ENCODE measurements at regions not wholly inside any gene's neighbourhood (a gene's known extent, or its start where the extent isn't known, plus 50 kb on each side); places are given as distances from the start of the nearest gene placed in this dataset.

DNA sequence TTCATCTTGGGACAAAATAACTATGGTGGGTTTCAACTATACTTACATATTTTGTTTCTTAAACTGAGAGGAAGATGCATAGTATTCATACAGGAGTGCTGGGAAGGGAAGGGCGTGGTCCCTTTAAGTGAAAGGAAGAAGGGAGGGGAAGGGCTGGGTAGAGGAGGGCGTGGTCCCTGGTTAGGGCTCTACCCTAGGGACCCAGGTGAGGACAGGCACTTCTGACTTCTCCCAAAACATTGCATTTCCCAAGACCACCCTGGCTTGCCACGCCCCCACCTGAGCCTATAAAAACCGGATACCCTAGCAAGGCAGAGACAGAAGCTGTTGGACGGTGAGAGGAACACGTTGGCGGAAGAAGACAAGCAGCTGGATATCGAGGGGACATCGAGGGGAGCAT lies 157.6 kb upstream of the PLXNA4 start:
- no peak for DNase-seq (ENCODE audit: low read depth)

DNA sequence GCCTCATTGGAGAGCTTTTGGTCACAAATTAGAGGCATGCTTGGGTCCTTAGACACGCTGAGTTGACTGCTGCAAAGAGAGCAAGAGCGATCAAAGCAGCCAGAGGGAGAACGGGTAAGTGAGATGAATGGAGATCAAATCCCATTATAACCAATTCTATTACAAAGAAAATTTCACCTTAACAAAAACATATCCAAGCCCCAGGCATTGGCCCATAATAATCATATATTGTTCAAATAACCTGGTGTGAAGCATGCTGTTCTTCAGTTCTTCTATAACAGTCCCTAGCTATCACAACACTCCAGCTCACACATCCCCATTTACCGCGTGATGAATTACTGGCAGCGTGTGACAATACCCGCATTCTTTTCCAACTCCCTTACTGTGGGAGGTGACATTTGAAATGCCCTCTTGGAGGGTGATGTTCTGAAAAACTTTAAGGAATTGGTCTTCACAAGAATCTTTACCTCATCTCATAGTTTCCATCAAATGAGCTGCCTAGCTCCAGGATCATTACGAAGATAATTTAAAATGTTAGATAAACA lies 156.1 kb upstream of the PLXNA4 start:
- DNase-seq (ENCODE audit: low read depth) = no peak

DNA sequence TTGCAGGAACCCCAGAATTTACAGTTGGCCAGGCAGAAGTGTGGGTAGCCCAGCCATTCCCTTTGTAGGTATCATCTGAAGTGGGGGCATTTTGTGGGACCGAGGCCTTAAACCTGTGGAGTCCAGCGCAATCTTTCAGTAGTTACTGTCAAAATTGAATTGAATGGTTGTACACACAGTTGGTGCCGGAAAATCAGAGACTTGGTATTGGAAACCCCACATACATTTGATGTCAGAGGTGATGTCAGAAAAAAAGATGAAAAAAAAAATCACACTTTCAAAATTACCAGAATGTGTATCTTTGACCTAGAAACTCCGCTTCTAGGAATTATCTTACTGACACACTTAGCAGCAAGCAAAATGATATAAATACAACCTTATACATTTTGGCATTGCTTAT lies 153.8 kb upstream of the PLXNA4 start:
- no peak for DNase-seq (ENCODE audit: low read depth)

DNA sequence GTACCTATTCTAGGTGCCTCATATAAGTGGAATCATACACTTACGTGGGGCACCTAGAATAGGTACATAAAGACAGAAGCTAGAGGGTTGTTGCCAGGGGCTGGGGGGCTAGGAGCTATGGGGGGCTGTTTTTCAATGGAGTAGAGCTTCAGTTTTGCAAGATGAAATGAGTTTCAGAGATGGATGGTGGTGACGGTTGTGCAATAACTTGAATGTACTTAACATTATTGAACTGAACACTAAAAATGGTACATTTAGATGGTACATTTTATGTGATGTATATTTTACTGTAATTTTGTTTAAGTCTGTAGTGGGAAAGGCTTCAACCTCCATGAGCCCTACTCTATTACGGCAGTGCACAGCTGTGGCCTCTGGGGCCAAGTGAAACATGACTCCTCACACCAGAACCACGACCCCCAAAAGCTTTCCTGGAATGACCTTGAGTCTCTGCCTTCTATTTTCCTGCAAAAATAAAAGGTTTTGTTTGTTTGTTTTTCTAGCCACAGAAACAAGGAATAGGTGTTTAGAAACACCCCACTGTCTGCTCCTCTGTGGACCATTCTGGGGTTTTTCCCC lies 147.3 kb upstream of the PLXNA4 start:
- no peak for DNase-seq (ENCODE audit: low read depth)

DNA sequence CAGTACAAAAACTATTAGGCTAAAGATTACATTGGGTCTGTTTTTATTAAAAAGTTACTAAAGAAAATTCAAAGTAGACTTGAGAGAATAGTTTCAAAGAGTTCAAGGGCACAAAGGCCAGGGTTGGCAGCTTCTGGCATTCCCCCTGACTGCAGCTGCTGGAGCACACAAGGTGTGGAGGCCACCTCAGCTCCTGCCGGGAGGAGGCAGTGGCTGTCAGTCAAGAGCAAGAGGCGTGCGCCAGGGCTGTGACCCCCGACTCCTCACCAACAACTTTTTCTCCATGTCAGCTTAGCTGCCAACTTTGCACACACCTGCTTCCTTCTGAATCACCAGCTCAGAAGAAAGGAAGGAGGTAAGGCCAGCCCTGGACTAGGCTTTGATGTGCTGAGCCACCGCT lies 144.6 kb upstream of the PLXNA4 start:
- DNase-seq (ENCODE audit: low read depth) = no peak

DNA sequence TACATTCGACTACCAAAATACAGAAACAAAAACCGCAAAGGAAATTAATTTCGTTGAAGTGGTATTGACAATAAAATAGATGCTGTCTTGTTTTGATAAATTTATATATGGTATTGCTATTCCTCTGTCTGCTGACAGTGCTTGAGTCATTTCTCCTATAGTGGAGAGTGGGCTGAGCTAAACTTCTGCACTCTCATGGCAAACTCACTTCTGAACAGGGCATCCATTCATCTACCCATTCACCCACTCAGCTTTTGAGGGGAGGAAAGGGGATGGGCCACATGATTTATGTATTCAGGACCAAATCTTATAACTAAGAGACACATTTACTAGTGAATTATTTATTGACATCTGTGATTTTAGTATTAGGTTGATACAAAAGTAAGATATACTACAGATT lies 137.6 kb upstream of the PLXNA4 start:
- DNase-seq (ENCODE audit: low read depth) = no peak

DNA sequence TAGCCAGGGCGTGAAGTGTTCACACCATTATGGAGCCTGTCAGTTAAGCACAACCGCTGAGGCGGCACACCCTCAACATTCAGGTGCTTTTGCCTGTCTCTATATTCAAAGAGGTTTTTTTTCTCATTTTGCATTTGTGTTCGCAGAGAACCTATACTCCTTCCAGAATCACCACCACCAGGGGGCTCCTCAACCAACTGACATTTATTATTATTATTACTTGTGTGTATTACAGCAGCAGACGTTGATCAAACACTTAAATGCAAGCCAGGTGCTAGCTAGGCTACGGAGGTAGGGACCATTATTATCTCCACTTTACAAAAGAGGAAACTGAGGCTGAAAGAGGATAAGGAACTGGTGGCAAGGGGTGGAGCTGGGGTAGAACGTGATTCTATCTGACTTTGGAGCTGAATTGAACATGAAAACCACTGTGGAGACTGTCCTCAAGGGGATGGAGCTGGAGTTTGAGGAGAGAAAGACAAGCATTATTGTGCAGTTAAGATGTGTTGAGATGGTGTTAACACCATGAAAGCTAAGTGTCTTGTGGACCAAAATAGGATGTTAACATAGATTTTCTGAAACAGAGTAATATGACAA lies 133.8 kb upstream of the PLXNA4 start:
- no peak for DNase-seq (ENCODE audit: low read depth)

DNA sequence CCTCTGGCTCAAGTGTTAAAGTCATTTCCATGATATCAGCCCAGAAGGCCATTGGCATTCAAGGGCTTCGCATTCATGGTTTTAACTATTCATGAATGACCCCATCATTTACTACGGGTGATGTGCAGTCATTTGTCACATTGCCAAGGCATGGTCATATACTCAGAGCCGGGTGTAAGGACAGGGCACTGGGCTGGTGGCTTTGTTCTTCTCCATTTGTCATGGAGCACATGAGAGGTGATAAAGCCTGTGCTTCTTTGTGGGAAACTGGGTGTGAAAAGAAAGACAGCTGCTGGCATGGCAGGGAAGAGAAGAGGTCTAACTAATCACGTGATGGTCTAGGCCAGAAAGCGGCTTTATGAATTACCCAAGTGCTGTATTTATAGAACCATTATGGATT lies 132.2 kb upstream of the PLXNA4 start:
- DNase-seq (ENCODE audit: low read depth) = no peak

DNA sequence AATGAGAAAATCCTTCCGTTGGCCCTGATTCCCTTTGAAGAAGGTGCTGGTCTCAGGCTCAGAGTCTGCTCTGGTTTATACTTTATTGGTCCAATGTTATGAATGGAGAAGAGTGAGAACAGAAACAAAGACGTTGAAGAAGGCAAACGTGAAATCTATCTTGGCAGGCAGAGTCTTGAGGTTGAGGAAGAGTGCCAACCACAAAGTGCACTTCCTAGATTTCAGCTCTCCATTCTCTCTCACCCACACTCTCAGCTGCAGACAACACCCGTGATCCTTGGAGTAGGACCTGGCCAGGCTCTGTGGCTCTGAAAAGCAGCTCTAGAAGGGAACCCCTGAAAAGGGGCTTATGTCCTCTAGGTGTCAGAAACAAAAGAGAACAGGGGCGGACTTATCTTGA lies 128.9 kb upstream of the PLXNA4 start:
- no peak for DNase-seq (ENCODE audit: low read depth)

DNA sequence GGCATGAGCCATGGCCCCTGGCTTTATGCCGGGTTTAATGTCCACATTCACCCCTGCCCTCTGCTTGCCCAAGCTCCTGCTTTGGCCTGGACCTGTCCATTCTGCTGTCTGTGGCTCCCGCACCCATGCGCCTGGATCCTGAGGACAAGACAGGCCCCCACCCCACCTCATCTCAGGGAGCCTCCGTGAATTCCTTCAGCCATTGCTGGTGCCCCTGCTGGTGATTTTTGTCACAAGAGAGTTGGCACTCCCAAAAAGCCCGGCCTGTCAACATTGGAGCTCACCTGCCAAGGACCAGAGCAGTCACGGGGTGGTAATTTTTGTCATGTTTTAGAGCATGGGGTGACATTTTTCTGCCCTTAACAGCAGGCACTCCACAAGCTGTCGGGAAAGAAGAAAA lies 127.5 kb upstream of the PLXNA4 start:
- no peak for DNase-seq (ENCODE audit: low read depth)

DNA sequence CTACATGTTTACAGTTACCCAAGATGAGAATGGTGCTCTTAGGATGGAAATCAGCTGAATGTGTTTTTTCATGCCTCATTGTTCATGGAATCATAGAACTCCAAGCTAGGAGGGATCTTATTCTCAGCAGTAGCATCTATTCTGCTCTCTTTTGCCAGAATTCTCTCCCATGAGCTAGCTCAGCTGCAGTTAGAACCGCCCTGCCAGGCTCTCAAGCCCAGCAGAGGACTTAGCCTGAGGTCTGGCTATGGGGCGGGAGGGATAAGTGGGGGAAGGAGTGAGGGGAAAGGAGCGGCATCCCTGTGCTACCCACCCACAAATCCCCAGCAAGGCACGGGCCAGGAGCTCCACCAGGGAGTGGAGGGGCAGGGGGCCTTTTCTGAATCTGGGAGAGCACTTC lies 120.7 kb upstream of the PLXNA4 start:
- DNase-seq (ENCODE audit: low read depth) = no peak

DNA sequence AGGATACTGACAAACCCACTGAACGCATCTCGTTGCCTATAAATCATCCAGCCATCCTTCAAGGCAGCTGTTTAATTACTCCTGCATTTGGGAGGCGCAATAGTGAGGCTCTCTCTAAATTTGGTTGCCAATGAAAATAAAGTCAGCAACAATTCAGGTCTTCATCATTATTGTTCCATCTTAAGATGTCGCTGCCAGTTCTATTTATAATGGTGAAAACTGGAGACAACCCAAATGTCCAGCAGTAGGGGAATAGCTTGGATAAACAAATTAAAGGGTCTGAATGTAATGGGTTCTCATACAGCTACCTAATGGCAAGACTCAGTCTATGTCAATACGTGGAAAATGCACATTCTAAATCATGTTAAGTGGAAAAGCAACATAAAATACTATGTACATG lies 120.1 kb upstream of the PLXNA4 start:
- DNase-seq (ENCODE audit: low read depth) = no peak

DNA sequence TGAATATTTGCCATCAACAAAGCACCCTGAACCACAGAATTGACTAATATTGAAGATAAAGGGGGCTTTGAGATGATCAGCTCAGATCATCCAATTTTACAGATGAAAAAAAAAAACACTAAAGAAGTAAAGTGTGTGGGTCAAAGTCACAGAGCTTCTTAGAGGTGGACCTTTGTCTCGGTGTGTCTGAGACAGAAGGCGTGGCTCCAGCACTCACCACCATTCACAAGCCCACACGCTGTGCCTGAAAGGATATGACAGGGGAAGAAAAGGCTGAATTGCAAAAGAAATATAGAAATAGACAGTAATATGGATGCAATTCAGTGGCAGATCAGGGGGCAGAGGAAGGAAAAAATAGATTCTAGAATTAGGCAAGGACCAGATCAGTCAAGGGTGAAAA lies 114.9 kb upstream of the PLXNA4 start:
- no peak for DNase-seq (ENCODE audit: low read depth)

DNA sequence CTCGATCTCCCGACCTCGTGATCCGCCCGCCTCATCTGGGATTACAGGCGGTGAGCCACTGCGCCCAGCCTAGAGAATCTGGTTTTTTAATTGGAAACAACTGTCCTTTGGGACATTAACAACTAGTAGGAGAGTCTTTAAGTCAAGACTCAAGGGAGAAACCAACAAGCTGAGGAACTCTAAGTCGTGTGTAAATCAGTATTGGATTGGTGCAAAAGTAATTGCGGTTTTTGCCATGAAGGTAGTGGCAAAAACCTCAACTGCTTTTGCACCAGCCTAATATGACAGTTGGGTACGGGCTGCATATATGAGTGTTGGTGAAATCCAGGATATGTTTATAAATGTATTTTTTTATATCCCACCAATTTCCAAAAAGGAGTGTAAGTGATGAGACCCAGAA lies 113.9 kb upstream of the PLXNA4 start:
- DNase-seq (ENCODE audit: low read depth) = no peak

DNA sequence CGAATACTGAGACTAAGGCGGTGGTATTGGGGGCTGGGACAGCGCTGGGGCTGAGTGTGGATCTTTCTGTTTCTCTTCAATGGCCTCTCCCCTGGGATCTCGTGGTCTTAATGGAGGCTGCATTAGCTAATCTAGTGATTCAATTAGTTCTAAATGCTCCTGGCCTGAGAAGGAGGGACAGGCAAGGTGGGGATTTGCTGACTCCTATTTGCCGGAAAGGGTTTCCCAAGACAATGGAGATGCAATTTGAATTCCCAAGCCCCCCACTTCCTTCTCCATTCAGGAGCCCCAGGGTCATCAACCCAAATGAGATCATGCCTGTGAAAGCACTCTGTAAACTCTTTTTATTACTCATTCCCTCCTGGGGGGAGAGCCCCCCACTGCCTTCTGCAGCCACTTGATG lies 111.7 kb upstream of the PLXNA4 start:
- DNase-seq (ENCODE audit: low read depth) = no peak

DNA sequence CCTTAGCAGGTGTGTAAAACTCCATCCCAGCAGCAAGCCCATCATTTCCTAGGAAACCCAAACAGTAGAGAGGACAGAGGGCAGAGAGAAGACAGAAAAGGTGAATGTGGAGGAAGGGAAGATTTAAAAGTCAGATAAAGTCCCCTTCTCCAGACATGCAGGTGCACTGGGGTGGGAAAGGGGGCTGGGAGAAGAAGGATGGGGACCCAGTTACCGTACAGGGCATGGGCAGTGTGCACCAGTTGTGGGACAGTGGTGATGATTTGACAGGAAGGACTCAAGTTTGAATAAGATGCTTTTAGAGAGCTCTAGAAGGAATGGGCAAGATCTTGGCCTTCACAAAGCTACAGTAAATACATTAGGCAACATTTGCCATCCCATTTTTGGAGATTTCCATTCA lies 110.7 kb upstream of the PLXNA4 start:
- DNase-seq (ENCODE audit: low read depth) = no peak

DNA sequence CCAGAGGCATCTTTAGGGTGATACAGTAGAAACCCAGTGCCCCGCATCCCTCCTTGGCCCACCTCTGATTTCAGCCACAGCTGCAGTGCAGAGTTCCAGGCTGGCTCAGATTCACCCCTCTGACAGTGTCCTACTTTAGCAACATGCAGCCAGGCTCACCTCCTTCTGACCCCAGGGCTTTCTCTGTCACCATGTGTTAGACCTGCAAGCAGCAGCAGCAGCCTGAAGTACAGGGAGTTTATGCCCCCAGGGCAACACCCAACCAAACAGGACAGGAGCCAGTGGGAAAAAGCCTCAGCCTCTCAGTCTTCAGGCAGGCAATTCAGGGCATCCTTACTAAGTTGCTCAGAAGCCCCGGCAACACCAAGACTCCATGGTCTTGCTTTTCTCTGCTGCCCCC lies 109.0 kb upstream of the PLXNA4 start:
- no peak for DNase-seq (ENCODE audit: low read depth)

DNA sequence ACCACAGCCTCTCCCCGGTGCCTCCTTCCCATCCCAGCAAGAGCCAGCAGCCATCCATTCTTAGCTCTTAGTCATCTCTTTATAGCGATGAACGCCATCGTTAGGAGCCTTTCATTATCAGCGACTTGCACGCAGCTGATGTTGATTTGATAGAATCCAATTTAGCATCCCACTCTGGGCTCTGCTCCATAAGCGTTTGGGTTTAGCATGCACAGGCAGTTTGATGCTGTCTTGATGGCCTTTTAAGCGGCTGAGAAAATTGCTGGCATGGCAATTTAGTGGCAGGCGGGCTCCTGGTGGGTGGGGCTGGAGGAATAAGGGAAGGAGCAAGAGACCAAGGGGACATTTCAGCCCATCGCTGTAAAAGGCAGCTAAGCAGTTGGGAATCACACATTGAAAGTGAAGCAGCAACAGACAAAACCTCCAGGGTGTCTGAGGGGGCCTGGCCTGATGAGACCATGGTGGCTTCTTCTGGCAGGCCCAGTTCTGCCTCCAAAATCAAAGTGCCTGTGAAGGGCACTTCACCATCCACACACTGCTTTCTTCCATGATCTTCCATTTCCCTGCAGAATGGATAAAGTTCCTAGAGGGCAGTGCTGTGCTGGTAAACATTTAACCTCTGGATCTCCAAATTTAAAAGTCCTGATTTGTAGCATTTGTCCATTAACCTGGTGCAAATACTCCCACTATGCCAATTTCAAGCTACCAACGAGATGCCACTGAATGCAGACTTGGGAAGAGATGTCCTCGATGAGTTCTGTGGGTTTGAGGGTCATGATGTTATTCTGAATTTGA lies 107.8 kb upstream of the PLXNA4 start:
- no peak for DNase-seq (ENCODE audit: low read depth)

DNA sequence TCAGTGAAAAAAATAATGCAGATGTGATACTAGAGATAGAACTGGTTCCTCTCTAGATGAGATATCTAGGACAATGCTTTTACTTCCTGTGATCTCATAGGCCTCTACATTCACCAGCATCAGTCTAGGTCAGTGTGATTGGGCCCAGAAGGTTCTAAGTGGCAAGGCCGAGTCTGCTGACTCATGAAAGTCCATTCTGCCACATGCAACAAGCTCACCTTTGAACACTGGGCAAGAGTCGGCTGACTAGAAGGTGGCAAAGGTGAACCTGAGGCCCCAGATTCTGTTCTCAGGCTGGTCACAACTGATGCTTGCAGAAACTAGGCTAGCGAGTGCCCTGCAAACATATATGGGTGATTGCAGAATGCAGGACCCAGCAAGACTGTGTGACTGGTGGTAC lies 105.7 kb upstream of the PLXNA4 start:
- DNase-seq (ENCODE audit: low read depth) = no peak

DNA sequence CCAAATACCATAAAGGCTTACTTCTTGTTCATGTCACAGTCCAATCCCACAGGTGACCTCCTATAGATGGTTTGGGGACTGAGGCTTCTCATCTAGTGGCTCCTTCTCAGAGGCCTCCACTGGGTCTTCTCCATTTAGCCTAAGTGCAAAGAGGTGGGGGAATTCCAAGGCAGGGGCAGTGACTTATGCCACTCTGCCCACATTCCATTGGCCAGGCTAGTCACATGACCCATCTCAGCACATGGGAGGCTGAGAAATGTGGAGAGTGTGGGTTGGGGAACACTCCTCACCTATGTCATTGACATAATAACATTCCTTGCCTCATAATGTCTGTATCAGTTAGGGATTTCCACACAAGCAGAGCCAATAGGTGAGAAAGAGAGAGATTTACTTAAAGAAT lies 104.3 kb upstream of the PLXNA4 start:
- DNase-seq (ENCODE audit: low read depth) = no peak

DNA sequence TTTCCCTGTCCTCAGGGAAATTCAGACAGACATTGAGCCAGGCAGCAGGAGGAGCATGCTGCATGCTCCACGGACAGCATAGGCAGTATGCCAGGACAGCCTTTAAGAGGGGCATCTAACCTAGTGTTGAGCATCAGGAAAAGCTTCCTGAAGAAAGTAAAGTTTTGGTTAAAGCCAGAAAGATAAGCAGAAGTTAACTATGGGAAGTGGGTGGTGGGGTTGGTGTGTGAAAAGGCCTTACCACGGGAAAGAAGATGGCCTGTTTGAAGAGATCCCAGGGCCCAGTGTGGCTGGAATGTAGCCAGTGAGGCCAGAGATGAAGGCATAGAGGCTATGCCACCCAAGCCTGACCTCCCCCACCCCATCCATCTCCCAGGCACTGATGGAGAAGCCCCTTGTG lies 102.4 kb upstream of the PLXNA4 start:
- no peak for DNase-seq (ENCODE audit: low read depth)

DNA sequence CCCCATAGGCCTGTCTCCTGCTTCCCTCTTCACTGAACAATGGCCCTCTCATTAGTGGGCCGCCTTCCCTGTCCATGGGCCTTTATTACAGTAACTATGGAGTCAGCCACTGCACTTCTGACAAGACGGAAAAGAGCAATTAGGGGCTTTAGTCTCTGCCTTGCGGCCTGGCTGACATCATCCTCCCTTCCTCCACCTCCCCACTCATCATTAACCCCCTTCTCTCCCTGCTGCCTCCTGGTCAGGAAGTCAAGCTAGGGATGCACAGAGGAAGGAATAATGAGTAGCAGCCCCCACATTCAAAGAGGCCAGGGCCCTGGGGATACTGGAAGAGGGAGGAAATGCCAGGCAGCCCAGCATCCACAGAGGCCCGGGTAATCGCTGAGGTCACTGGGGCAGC lies 101.6 kb upstream of the PLXNA4 start:
- no peak for DNase-seq (ENCODE audit: low read depth)

DNA sequence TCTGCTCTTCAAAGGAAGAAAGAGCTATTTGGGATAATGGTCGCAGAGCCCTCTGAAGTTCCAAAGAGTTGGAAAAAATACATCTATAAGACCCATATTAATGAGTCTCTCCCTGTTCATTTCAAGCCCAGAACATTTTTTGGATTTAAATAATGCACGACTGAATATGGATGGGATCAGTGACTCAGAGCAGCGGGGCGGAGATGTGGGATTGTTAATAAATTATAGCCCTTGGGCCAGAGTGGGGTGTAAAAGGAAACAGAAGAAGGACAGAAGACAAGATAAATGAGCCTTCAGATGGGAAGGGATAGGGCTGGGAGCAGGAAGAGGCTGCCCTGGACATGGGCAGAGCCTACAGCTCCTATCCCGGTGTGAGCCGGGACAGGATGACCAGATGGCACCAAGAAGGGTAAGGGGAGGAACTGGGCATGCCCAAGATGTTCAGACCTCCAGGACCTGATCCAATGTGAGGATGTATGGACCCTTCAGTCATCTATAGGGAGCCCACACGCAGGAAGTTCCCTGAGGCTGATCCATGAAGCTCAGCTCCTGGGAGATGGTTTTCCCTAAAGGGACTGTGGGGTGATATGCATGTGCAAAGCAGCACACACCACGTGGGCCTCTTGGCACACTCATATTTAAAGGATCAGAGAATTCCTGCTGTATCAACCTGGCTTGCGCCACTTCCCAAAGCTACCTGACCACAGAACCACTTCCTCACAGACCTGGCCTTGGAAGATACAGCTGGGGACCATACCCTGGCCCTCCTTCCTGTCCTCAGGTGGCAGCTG lies 96.1 kb upstream of the PLXNA4 start:
- no peak for DNase-seq (ENCODE audit: low read depth)
